ENCODE measurements at regions not wholly inside any gene's neighbourhood (a gene's known extent, or its start where the extent isn't known, plus 50 kb on each side); places are given as distances from the start of the nearest gene placed in this dataset.

DNA sequence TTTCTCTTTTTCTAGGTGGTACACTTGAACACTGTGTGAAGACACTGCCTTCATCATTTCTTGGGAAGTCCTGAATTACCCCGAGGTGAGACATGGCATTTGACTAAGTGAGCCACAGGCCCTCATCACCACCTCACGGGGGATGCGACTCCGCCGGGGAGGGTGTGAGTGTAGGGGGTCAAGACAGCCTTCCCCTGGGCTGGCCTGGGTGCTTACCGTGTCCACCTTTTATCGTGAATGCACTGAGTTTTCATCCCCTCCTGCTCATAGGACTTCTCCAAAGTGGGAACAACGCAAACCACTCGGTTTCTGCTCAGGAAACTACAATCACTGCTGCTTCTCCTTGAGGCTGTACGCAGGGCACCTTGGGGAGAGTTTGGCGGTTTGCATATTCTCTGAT lies 176.9 kb downstream of the SH2D4B start:
- POLR2A ChIA-PET, result no interaction called here
- Histone ChIP-seq H4K20me1 (ENCODE audit: insufficient read depth, low read length) (no peaks in the 10 kb centered on the region), H3K79me2 (ENCODE audit: insufficient read depth, low read length) (no peaks in the 10 kb centered on the region), H3K9me3 (ENCODE audit: low read length) (no peaks in the 10 kb centered on the region), H2AFZ (ENCODE audit: low read length) (no peak overlapping the region), H3K4me3 (replicated peaks in 1 of 3; ENCODE audit: insufficient read depth in 1 of 3, low read depth in 2 of 3, low read length in 3 of 3) (no peak overlapping the region), H3K27me3 (ENCODE audit: control insufficient read depth in 1 of 2, insufficient read depth in 2 of 2, low read length in 2 of 2) (peaks cover 0 to 5% of the 10 kb centered on the region in 2 experiments; a peak in 3 of 5 replicates), H3K9ac (ENCODE audit: insufficient read depth, low read depth, low read length) (no peak overlapping the region), H3K4me2 (ENCODE audit: low read depth, low read length) (no peak overlapping the region), H3K36me3 (replicated peaks in 1 of 2; ENCODE audit: control insufficient read depth in 1 of 2, insufficient read depth in 2 of 2, low read length in 2 of 2) (no peaks in the 10 kb centered on the region), H3K27ac (ENCODE audit: extremely low read length, insufficient read depth, low read length) (no peak overlapping the region), H3K4me1 (ENCODE audit: insufficient read depth, low read length) (no peaks in the 10 kb centered on the region; the same call in 1 of the 2 replicates)
- CTCF ChIA-PET (ENCODE audit: low intra/inter-chr PET ratio, low total read pairs), result no interaction called here
- no peak for DNase-seq (ENCODE audit: low spot score)
- BruUV-seq (replicated peaks), result no TSS peak
- TF ChIP-seq ZSCAN25 (CRISPR knock-in tag; IDR thresholded peaks at IDR 0.05) (no peak), ZNF703 (CRISPR knock-in tag; IDR thresholded peaks at IDR 0.05; ENCODE audit: borderline replicate concordance) (no peak), ZNF333 (CRISPR knock-in tag; IDR thresholded peaks at IDR 0.05; ENCODE audit: borderline replicate concordance) (no peak), TBX3 (IDR thresholded peaks at IDR 0.05; ENCODE audit: borderline replicate concordance) (no peak), CENPT (CRISPR knock-in tag; IDR thresholded peaks at IDR 0.05; ENCODE audit: low read depth) (no peak), HOXA9 (CRISPR knock-in tag; IDR thresholded peaks at IDR 0.05; ENCODE audit: borderline replicate concordance) (no peak)
- TF ChIP-seq, protein P1, sequence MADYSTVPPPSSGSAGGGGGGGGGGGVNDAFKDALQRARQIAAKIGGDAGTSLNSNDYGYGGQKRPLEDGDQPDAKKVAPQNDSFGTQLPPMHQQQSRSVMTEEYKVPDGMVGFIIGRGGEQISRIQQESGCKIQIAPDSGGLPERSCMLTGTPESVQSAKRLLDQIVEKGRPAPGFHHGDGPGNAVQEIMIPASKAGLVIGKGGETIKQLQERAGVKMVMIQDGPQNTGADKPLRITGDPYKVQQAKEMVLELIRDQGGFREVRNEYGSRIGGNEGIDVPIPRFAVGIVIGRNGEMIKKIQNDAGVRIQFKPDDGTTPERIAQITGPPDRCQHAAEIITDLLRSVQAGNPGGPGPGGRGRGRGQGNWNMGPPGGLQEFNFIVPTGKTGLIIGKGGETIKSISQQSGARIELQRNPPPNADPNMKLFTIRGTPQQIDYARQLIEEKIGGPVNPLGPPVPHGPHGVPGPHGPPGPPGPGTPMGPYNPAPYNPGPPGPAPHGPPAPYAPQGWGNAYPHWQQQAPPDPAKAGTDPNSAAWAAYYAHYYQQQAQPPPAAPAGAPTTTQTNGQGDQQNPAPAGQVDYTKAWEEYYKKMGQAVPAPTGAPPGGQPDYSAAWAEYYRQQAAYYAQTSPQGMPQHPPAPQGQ (CRISPR knock-in tag; IDR thresholded peaks at IDR 0.05; ENCODE audit: borderline replicate concordance), result no peak
- TF ChIP-seq, protein P2, sequence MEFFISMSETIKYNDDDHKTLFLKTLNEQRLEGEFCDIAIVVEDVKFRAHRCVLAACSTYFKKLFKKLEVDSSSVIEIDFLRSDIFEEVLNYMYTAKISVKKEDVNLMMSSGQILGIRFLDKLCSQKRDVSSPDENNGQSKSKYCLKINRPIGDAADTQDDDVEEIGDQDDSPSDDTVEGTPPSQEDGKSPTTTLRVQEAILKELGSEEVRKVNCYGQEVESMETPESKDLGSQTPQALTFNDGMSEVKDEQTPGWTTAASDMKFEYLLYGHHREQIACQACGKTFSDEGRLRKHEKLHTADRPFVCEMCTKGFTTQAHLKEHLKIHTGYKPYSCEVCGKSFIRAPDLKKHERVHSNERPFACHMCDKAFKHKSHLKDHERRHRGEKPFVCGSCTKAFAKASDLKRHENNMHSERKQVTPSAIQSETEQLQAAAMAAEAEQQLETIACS (CRISPR knock-in tag; IDR thresholded peaks at IDR 0.05), result no peak
- TF ChIP-seq, protein P3, sequence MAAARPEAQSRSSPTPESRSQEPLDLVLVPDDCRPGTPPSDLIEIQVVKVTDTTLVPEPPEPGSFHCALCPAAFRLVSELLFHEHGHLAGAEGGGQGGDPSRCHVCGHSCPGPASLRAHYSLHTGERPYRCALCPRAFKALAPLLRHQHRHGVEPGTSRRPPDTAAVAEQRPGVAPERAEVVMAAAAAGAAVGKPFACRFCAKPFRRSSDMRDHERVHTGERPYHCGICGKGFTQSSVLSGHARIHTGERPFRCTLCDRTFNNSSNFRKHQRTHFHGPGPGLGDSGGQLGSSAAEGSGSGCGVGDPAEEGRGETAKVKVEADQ (CRISPR knock-in tag; IDR thresholded peaks at IDR 0.05; ENCODE audit: borderline replicate concordance), result no peak
- TF ChIP-seq, protein P4, sequence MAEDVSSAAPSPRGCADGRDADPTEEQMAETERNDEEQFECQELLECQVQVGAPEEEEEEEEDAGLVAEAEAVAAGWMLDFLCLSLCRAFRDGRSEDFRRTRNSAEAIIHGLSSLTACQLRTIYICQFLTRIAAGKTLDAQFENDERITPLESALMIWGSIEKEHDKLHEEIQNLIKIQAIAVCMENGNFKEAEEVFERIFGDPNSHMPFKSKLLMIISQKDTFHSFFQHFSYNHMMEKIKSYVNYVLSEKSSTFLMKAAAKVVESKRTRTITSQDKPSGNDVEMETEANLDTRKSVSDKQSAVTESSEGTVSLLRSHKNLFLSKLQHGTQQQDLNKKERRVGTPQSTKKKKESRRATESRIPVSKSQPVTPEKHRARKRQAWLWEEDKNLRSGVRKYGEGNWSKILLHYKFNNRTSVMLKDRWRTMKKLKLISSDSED (CRISPR knock-in tag; IDR thresholded peaks at IDR 0.05), result no peak
- 53% methylated on average over 9 of the region's 11 CpGs for WGBS (ENCODE audit: low lambda C conversion rate)
- FAIRE-seq, result no peak
- ATAC-seq, result no peak
- intact Hi-C loops (cut with micrococcal nuclease; ENCODE audit: unreplicated experiment), result no loop called here
- in situ Hi-C loops (cut with HindIII; ENCODE audit: extremely low pct_ligation_motif_present, low pct_unique_long_range_greater_than_20kb), result no loop called here

Measured in HepG2 (cell line).